ENCODE measurements at regions not wholly inside any gene's neighbourhood (a gene's known extent, or its start where the extent isn't known, plus 50 kb on each side); places are given as distances from the start of the nearest gene placed in this dataset.

GRCh38 chr12:125650587-125650986 lies 585.4 kb downstream of the AACS start:
- TF ChIP-seq MAX (IDR thresholded peaks at IDR 0.05; ENCODE audit: low read depth, low read length): no peak
- no peak for TF ChIP-seq POLR2A (IDR thresholded peaks at IDR 0.05; ENCODE audit: extremely low read depth, insufficient read length)
- TF ChIP-seq MYC (IDR thresholded peaks at IDR 0.05; ENCODE audit: low read depth, low read length): no peak
- TF ChIP-seq CTCF (IDR thresholded peaks at IDR 0.05; ENCODE audit: low read depth, low read length): no peak
- H3K4me3 ChIP-seq (ENCODE audit: low read depth, low read length): no peak overlapping the region
- DNase-seq (ENCODE audit: low read depth): no peak

GRCh38 chr12:125651625-125652024 lies 586.4 kb downstream of the AACS start:
- TF ChIP-seq POLR2A (IDR thresholded peaks at IDR 0.05; ENCODE audit: extremely low read depth, insufficient read length): no peak
- TF ChIP-seq CTCF (IDR thresholded peaks at IDR 0.05; ENCODE audit: low read depth, low read length): no peak
- DNase-seq (ENCODE audit: low read depth): no peak
- H3K4me3 ChIP-seq (ENCODE audit: low read depth, low read length): no peak overlapping the region

- DNase-seq (ENCODE audit: low read depth): no peak
- H3K4me3 ChIP-seq (ENCODE audit: low read depth, low read length): no peak overlapping the region
- TF ChIP-seq MAX (IDR thresholded peaks at IDR 0.05; ENCODE audit: low read depth, low read length) (no peak), CTCF (IDR thresholded peaks at IDR 0.05; ENCODE audit: low read depth, low read length) (no peak), POLR2A (IDR thresholded peaks at IDR 0.05; ENCODE audit: extremely low read depth, insufficient read length) (no peak), MYC (IDR thresholded peaks at IDR 0.05; ENCODE audit: low read depth, low read length) (no peak)
Observed at GRCh38 chr12:125652681-125653080, 587.4 kb downstream of the AACS start.

GRCh38 chr12:125657681-125658080 lies 592.4 kb downstream of the AACS start:
- TF ChIP-seq CTCF (IDR thresholded peaks at IDR 0.05; ENCODE audit: low read depth, low read length) (no peak), MYC (IDR thresholded peaks at IDR 0.05; ENCODE audit: low read depth, low read length) (no peak), POLR2A (IDR thresholded peaks at IDR 0.05; ENCODE audit: extremely low read depth, insufficient read length) (no peak), MAX (IDR thresholded peaks at IDR 0.05; ENCODE audit: low read depth, low read length) (no peak)
- no peak for DNase-seq (ENCODE audit: low read depth)
- no peak overlapping the region for H3K4me3 ChIP-seq (ENCODE audit: low read depth, low read length)

GRCh38 chr12:125674554-125675338 lies 609.5 kb downstream of the AACS start:
- TF ChIP-seq MYC (IDR thresholded peaks at IDR 0.05; ENCODE audit: low read depth, low read length) (no peak), MAX (IDR thresholded peaks at IDR 0.05; ENCODE audit: low read depth, low read length) (no peak), POLR2A (IDR thresholded peaks at IDR 0.05; ENCODE audit: extremely low read depth, insufficient read length) (no peak), CTCF (IDR thresholded peaks at IDR 0.05; ENCODE audit: low read depth, low read length) (no peak)
- no peak overlapping the region for H3K4me3 ChIP-seq (ENCODE audit: low read depth, low read length)
- no peak for DNase-seq (ENCODE audit: low read depth)
